ENCODE measurements at regions not wholly inside any gene's neighbourhood (a gene's known extent, or its start where the extent isn't known, plus 50 kb on each side); places are given as distances from the start of the nearest gene placed in this dataset.
A peak's percentile ranks its signal among the peaks of the same experiment; 100 is the strongest.

GRCh38 chr1:48121955-48122354, 100.6 kb upstream of the SLC5A9 start:
- no peaks in the 10 kb centered on the region for H3K27me3 ChIP-seq (ENCODE audit: control insufficient read depth, insufficient read depth, low read length)
- ChIA-PET POLR2A (no interaction called here), CTCF (no interaction called here)
- no peaks in the 10 kb centered on the region for H3K9me3 ChIP-seq (ENCODE audit: control insufficient read depth, insufficient read depth, low read length)
- no peak for TF ChIP-seq CTCF (IDR thresholded peaks at IDR 0.05; ENCODE audit: low read depth, low read length)
- no peak overlapping the region for H3K4me3 ChIP-seq (ENCODE audit: low read depth, low read length)
- DNase-seq (ENCODE audit: low read depth, low spot score) = no peak
- no peak overlapping the region for H3K27ac ChIP-seq (ENCODE audit: low read depth, low read length)

GRCh38 chr1:48120621-48121020, 101.9 kb upstream of the SLC5A9 start:
- no peak for DNase-seq (ENCODE audit: low read depth, low spot score)
- H3K27ac ChIP-seq (ENCODE audit: low read depth, low read length) = no peak overlapping the region
- H3K4me3 ChIP-seq (ENCODE audit: low read depth, low read length) = no peak overlapping the region
- H3K9me3 ChIP-seq (ENCODE audit: control insufficient read depth, insufficient read depth, low read length) = no peaks in the 10 kb centered on the region
- CTCF ChIA-PET = no interaction called here
- no peaks in the 10 kb centered on the region for H3K27me3 ChIP-seq (ENCODE audit: control insufficient read depth, insufficient read depth, low read length)
- POLR2A ChIA-PET = no interaction called here
- TF ChIP-seq CTCF (IDR thresholded peaks at IDR 0.05; ENCODE audit: low read depth, low read length) = no peak

DNA sequence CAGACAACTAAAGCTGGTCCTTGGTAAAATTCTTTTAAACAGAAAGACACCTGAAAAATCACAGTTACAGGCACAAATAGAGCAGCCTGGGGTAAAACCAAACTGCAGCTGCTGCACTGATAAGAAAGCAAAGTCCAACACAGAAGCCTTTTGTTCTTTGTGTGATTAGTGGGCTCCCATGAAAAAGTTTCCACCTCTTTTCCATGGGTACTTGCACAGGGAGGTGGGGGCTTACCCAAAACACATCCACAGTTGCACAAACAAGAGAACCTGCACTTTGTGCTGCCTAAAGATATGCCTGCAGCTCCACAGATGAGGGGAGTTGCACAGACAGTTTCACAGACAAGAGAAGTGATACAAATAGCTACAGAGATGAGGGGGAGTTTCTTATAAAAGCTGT, 106.7 kb upstream of the SLC5A9 start:
- Histone ChIP-seq H3K27ac (ENCODE audit: low read depth, low read length) (no peak overlapping the region), H3K9me3 (ENCODE audit: control insufficient read depth, insufficient read depth, low read length) (no peaks in the 10 kb centered on the region), H3K27me3 (ENCODE audit: control insufficient read depth, insufficient read depth, low read length) (no peaks in the 10 kb centered on the region), H3K4me3 (ENCODE audit: low read depth, low read length) (no peak overlapping the region)
- no peak for TF ChIP-seq CTCF (IDR thresholded peaks at IDR 0.05; ENCODE audit: low read depth, low read length)
- CTCF ChIA-PET = interaction anchor here (1.2 to 1.9 kb wide), 2 partner anchors 88 to 382 kb away, joined by 3 to 5 read pairs; no protein-coding TSS in a partner anchor
- no peak for DNase-seq (ENCODE audit: low read depth, low spot score)
- POLR2A ChIA-PET = no interaction called here

DNA sequence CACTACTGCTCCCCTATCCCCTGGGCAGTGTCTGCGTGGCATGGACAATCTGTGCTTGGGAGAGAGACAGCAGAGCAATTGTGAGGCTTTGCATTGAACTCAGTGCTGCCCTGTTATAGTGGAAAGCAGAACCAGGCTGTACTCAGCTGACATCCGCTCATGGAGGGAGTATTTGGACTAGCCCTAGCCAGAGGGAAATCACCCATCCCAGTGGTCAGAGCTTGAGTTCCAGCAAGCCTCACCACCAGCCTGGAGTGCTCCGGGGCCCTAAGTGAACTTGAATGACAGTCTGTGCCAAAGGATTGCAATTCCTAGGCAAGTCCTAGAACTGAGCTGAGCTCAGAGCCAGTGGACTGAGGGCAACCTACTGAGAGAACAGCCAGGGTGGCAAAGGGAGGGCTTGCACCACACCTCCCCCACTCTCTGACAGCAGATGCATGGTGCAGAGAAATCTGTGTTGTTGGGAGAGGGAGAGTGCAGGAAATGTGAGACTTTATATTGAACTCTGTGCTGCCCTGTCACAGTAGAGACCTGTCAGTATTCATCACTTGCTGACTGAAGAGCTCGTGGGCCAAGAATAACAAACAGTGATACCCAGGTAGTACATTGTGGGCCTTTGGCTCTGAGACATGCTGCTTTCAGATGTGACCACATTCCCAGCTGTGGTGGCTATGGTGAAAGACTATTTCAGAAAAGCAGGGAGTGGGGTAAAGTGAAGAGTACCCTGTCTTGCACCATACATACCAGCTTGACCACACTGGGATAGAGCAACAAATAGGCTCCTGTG, 107.7 kb upstream of the SLC5A9 start:
- POLR2A ChIA-PET = no interaction called here
- no peak for DNase-seq (ENCODE audit: low read depth, low spot score)
- Histone ChIP-seq H3K27ac (ENCODE audit: low read depth, low read length) (no peak overlapping the region), H3K4me3 (ENCODE audit: low read depth, low read length) (no peak overlapping the region), H3K9me3 (ENCODE audit: control insufficient read depth, insufficient read depth, low read length) (no peaks in the 10 kb centered on the region), H3K27me3 (ENCODE audit: control insufficient read depth, insufficient read depth, low read length) (no peaks in the 10 kb centered on the region)
- no peak for TF ChIP-seq CTCF (IDR thresholded peaks at IDR 0.05; ENCODE audit: low read depth, low read length)
- CTCF ChIA-PET = interaction anchor here (0.7 to 1.2 kb wide), 2 partner anchors 87 to 89 kb away, joined by 3 read pairs; no protein-coding TSS in a partner anchor

DNA sequence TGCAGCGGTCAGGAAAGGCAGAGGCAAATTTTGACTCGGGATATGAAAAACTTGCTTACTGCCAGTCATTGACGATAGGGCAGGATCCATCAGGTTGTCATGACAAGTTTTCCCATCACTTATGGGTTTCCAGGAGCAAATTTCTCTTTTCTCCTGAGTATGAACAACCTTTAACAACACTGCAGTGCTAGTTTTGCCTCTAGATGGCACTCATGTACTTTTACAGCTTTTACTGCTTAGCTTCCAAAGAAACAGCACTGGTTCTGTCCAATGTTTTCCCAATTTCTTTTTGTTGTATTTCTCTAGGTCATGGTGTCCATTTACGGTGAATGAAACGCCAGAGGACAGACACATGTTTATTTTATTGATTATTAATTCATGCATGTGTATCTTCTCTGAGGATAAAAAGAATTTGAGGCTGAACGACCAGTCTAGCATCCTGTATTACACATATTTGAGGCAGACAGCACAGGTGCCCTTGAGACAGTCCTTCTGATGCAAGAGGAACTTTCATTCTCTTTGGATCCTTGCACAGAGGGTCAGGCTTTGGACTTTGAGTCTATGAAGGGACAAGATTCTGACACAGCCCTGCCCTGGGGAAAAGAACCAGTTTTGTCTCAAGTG, 112.3 kb upstream of the TRABD2B start:
- POLR2A ChIA-PET = no interaction called here
- CTCF ChIA-PET = interaction anchor here (0.6 to 4.9 kb wide), 13 partner anchors 9 to 587 kb away, joined by 3 to 56 read pairs (median 3); no protein-coding TSS in a partner anchor
- no peak overlapping the region for H3K27ac ChIP-seq (ENCODE audit: low read depth, low read length)
- TF ChIP-seq CTCF (IDR thresholded peaks at IDR 0.05; ENCODE audit: low read depth, low read length) = peak; percentile 96
- no peaks in the 10 kb centered on the region for H3K27me3 ChIP-seq (ENCODE audit: control insufficient read depth, insufficient read depth, low read length)
- peak; percentile 18 for DNase-seq (ENCODE audit: low read depth, low spot score)
- no peak overlapping the region for H3K4me3 ChIP-seq (ENCODE audit: low read depth, low read length)
- no peaks in the 10 kb centered on the region for H3K9me3 ChIP-seq (ENCODE audit: control insufficient read depth, insufficient read depth, low read length)

All from AG04450 (cell line).